Astrocyte (in vitro differentiated cells and primary cell): ENCODE measurements at regions not wholly inside any gene's neighbourhood (a gene's known extent, or its start where the extent isn't known, plus 50 kb on each side); places are given as distances from the start of the nearest gene placed in this dataset.

Experiments
- CTCF ChIP-seq: IDR thresholded peaks from 2 replicates; pipeline ENCODE4 v1.5.1; 2011; ENCODE audit warnings: low read depth, mild to moderate bottlenecking, inconsistent platforms, low read length, moderate library complexity; ENCODE audit not compliant: insufficient read depth
- EZH2 ChIP-seq: IDR thresholded peaks from 2 replicates; pipeline ENCODE4 v1.6.1; 2012; ENCODE audit warnings: mild to moderate bottlenecking, low read length, inconsistent platforms; ENCODE audit not compliant: insufficient read depth

GRCh38 chr19:30708416-30709178 lies 336.4 kb downstream of the ZNF536 start:
- TF ChIP-seq CTCF (no peak), EZH2 (no peak)
